ENCODE measurements at regions not wholly inside any gene's neighbourhood (a gene's known extent, or its start where the extent isn't known, plus 50 kb on each side); places are given as distances from the start of the nearest gene placed in this dataset.

GRCh38 chr2:154587739-154588138 is 110.8 kb upstream of the KCNJ3 start:
- no peaks in the 10 kb centered on the region for H3K36me3 ChIP-seq (ENCODE audit: control insufficient read depth, insufficient read depth, low read length)
- H3K4me3 ChIP-seq (ENCODE audit: low read depth, low read length), result no peak overlapping the region
- H3K27me3 ChIP-seq (ENCODE audit: control insufficient read depth, insufficient read depth, low read length), result no peaks in the 10 kb centered on the region
- DNase-seq (ENCODE audit: low read depth), result no peak
- no peak for TF ChIP-seq CTCF (IDR thresholded peaks at IDR 0.05; ENCODE audit: insufficient read depth, low read length, poor library complexity, severe bottlenecking)

GRCh38 chr2:154588838-154589237 is 109.7 kb upstream of the KCNJ3 start:
- Histone ChIP-seq H3K4me3 (ENCODE audit: low read depth, low read length) (no peak overlapping the region), H3K36me3 (ENCODE audit: control insufficient read depth, insufficient read depth, low read length) (no peaks in the 10 kb centered on the region)
- no peak for TF ChIP-seq CTCF (IDR thresholded peaks at IDR 0.05; ENCODE audit: insufficient read depth, low read length, poor library complexity, severe bottlenecking)

GRCh38 chr2:154589514-154589913 is 109.0 kb upstream of the KCNJ3 start:
- Histone ChIP-seq H3K27me3 (ENCODE audit: control insufficient read depth, insufficient read depth, low read length) (no peaks in the 10 kb centered on the region), H3K4me3 (ENCODE audit: low read depth, low read length) (no peak overlapping the region), H3K36me3 (ENCODE audit: control insufficient read depth, insufficient read depth, low read length) (no peaks in the 10 kb centered on the region)
- no peak for DNase-seq (ENCODE audit: low read depth)
- TF ChIP-seq CTCF (IDR thresholded peaks at IDR 0.05; ENCODE audit: insufficient read depth, low read length, poor library complexity, severe bottlenecking), result no peak

More at GRCh38 chr2:154588838-154589237, 109.7 kb upstream of the KCNJ3 start:
- no peaks in the 10 kb centered on the region for H3K27me3 ChIP-seq (ENCODE audit: control insufficient read depth, insufficient read depth, low read length)
- DNase-seq (ENCODE audit: low read depth), result no peak

GRCh38 chr2:154591294-154591820 is 107.1 kb upstream of the KCNJ3 start:
- no peak for TF ChIP-seq CTCF (IDR thresholded peaks at IDR 0.05; ENCODE audit: insufficient read depth, low read length, poor library complexity, severe bottlenecking)
- no peaks in the 10 kb centered on the region for H3K27me3 ChIP-seq (ENCODE audit: control insufficient read depth, insufficient read depth, low read length)
- no peak overlapping the region for H3K4me3 ChIP-seq (ENCODE audit: low read depth, low read length)
- H3K36me3 ChIP-seq (ENCODE audit: control insufficient read depth, insufficient read depth, low read length), result no peaks in the 10 kb centered on the region
- DNase-seq (ENCODE audit: low read depth), result no peak

GRCh38 chr2:154599189-154599588 is 99.3 kb upstream of the KCNJ3 start:
- Histone ChIP-seq H3K4me3 (ENCODE audit: low read depth, low read length) (no peak overlapping the region), H3K36me3 (ENCODE audit: control insufficient read depth, insufficient read depth, low read length) (no peaks in the 10 kb centered on the region), H3K27me3 (ENCODE audit: control insufficient read depth, insufficient read depth, low read length) (no peaks in the 10 kb centered on the region)
- no peak for DNase-seq (ENCODE audit: low read depth)
- TF ChIP-seq CTCF (IDR thresholded peaks at IDR 0.05; ENCODE audit: insufficient read depth, low read length, poor library complexity, severe bottlenecking), result no peak

- Histone ChIP-seq H3K36me3 (ENCODE audit: control insufficient read depth, insufficient read depth, low read length) (no peaks in the 10 kb centered on the region), H3K27me3 (ENCODE audit: control insufficient read depth, insufficient read depth, low read length) (no peaks in the 10 kb centered on the region), H3K4me3 (ENCODE audit: low read depth, low read length) (no peak overlapping the region)
- TF ChIP-seq CTCF (IDR thresholded peaks at IDR 0.05; ENCODE audit: insufficient read depth, low read length, poor library complexity, severe bottlenecking), result no peak
- DNase-seq (ENCODE audit: low read depth), result no peak
These were observed 97.5 kb upstream of the KCNJ3 start for GRCh38 chr2:154600927-154601494.
